ENCODE measurements at regions not wholly inside any gene's neighbourhood (a gene's known extent, or its start where the extent isn't known, plus 50 kb on each side); places are given as distances from the start of the nearest gene placed in this dataset.

- TF ChIP-seq, protein P1, sequence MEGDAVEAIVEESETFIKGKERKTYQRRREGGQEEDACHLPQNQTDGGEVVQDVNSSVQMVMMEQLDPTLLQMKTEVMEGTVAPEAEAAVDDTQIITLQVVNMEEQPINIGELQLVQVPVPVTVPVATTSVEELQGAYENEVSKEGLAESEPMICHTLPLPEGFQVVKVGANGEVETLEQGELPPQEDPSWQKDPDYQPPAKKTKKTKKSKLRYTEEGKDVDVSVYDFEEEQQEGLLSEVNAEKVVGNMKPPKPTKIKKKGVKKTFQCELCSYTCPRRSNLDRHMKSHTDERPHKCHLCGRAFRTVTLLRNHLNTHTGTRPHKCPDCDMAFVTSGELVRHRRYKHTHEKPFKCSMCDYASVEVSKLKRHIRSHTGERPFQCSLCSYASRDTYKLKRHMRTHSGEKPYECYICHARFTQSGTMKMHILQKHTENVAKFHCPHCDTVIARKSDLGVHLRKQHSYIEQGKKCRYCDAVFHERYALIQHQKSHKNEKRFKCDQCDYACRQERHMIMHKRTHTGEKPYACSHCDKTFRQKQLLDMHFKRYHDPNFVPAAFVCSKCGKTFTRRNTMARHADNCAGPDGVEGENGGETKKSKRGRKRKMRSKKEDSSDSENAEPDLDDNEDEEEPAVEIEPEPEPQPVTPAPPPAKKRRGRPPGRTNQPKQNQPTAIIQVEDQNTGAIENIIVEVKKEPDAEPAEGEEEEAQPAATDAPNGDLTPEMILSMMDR (IDR thresholded peaks at IDR 0.05; ENCODE audit: extremely low read depth, insufficient read depth, missing control alignments), result no peak
- DNase-seq (ENCODE audit: low spot score), result no peak
- in situ Hi-C loops (cut with MboI; ENCODE audit: low pct_unique_long_range_greater_than_20kb, low sequenced_read_pairs, unreplicated experiment), result no loop called here
Measured at GRCh38 chr15:94791510-94791909, 560.1 kb downstream of the MCTP2 start.

DNA sequence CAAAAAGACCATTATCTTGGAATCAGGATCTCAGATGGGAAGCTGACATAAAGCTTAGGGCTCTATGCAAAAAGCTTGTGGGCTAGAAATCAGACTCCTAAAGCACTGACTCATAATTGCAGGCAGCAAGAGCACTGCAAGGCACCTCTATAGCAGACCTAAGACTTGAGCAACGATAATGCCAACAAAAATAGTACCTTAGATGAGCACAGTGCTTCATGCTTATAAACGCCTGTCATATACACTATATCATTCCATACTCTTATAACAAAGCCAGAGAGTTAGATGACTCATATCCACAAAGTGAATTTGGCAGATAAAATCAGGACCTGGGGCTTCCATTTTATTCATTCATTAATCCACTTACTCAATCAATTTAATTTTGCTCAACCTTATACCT is 560.8 kb downstream of the MCTP2 start:
- no peak for DNase-seq (ENCODE audit: low spot score)
- in situ Hi-C loops (cut with MboI; ENCODE audit: low pct_unique_long_range_greater_than_20kb, low sequenced_read_pairs, unreplicated experiment), result no loop called here
- TF ChIP-seq, protein P1 (IDR thresholded peaks at IDR 0.05; ENCODE audit: extremely low read depth, insufficient read depth, missing control alignments), result no peak

DNA sequence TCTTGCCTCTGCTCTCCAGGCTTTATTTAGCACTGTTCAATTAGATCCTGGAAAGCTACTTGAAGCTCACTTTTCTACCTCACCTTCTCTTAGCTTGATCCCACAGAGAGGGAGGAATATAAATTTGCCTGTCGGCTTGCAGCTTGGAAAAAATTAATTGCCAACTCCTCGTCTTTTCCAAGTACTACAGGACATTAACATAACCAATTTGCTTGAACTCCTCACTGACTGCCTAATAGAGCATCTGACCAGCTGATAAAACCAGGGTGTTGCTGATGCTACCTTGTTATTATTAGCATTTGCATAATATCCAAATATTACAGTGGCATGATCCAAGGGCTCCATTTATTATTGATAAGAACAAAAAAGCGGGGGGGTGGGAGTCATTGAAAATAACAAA is 561.8 kb downstream of the MCTP2 start:
- no peak for DNase-seq (ENCODE audit: low spot score)
- TF ChIP-seq, protein P1 (IDR thresholded peaks at IDR 0.05; ENCODE audit: extremely low read depth, insufficient read depth, missing control alignments), result no peak

GRCh38 chr15:94793641-94794040 is 562.3 kb downstream of the MCTP2 start:
- in situ Hi-C loops (cut with MboI; ENCODE audit: low pct_unique_long_range_greater_than_20kb, low sequenced_read_pairs, unreplicated experiment), result no loop called here
- TF ChIP-seq, protein P1 (IDR thresholded peaks at IDR 0.05; ENCODE audit: extremely low read depth, insufficient read depth, missing control alignments), result no peak
- no peak for DNase-seq (ENCODE audit: low spot score)

More for the DNA sequence above, 561.8 kb downstream of the MCTP2 start:
- in situ Hi-C loops (cut with MboI; ENCODE audit: low pct_unique_long_range_greater_than_20kb, low sequenced_read_pairs, unreplicated experiment), result no loop called here

DNA sequence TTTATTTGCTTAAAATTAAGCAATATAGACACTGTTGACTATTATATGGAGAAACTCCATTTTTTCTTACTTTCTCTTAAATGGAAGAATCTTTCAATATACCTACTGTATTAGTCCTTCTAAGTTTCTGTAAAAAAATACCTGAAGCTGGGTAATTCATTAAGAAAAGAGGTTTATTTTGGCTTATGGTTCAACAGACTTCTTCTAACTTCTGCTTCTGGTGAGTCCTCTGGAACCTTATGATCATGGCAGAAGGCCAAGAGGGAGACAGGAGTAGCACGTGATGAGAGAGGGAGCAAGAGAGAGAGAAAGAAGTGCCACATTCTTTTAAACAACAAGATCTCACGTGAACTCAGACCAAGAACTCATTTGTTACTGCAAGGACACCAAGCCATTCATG is 573.3 kb downstream of the MCTP2 start:
- no peak for DNase-seq (ENCODE audit: low spot score)
- in situ Hi-C loops (cut with MboI; ENCODE audit: low pct_unique_long_range_greater_than_20kb, low sequenced_read_pairs, unreplicated experiment), result no loop called here
- TF ChIP-seq, protein P1 (IDR thresholded peaks at IDR 0.05; ENCODE audit: extremely low read depth, insufficient read depth, missing control alignments), result no peak

GRCh38 chr15:94815110-94815731 is 583.9 kb downstream of the MCTP2 start:
- TF ChIP-seq, protein P1 (IDR thresholded peaks at IDR 0.05; ENCODE audit: extremely low read depth, insufficient read depth, missing control alignments), result no peak
- DNase-seq (ENCODE audit: low spot score), result no peak
- in situ Hi-C loops (cut with MboI; ENCODE audit: low pct_unique_long_range_greater_than_20kb, low sequenced_read_pairs, unreplicated experiment), result no loop called here
